HL-60/S4 treated with retinoic acid at 250 ng/mL for 4 days and 3 days (cell line): ENCODE measurements at regions not wholly inside any gene's neighbourhood (a gene's known extent, or its start where the extent isn't known, plus 50 kb on each side); places are given as distances from the start of the nearest gene placed in this dataset.
"Not testable (repeated sequence)": the region's sequence is repeated elsewhere in the genome, so short reads cannot be mapped to it uniquely, and the experiment has no call there.

ENCODE experiments used
- in situ Hi-C: fragments of 300-500 bp; cut with MboI; formaldehyde crosslinking; loops from 2 replicates; pipeline ENCODE4 v1.7.0; 2022; ENCODE audit warnings: low sequenced_read_pairs

DNA sequence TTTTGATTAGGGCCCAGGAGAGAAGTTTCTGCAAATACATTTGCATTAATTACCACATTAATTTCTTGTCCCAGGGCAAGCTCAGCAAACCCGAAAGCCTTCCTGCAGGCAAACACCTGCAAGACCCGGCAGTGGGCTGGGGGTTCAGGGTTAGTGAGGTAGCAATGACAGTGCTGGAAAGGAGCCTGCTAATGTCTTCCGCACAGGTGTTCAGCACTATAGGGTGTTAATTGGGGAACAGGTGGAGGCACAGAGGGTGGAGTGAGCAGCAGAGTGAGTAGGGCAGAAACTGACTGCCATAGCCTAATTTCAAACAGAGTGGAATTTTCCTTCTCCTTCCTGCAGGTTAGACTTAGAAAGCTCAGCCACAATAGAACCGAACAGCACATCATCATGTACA, 50.9 kb upstream of the UBASH3B start:
- in situ Hi-C loops, result no loop called here

DNA sequence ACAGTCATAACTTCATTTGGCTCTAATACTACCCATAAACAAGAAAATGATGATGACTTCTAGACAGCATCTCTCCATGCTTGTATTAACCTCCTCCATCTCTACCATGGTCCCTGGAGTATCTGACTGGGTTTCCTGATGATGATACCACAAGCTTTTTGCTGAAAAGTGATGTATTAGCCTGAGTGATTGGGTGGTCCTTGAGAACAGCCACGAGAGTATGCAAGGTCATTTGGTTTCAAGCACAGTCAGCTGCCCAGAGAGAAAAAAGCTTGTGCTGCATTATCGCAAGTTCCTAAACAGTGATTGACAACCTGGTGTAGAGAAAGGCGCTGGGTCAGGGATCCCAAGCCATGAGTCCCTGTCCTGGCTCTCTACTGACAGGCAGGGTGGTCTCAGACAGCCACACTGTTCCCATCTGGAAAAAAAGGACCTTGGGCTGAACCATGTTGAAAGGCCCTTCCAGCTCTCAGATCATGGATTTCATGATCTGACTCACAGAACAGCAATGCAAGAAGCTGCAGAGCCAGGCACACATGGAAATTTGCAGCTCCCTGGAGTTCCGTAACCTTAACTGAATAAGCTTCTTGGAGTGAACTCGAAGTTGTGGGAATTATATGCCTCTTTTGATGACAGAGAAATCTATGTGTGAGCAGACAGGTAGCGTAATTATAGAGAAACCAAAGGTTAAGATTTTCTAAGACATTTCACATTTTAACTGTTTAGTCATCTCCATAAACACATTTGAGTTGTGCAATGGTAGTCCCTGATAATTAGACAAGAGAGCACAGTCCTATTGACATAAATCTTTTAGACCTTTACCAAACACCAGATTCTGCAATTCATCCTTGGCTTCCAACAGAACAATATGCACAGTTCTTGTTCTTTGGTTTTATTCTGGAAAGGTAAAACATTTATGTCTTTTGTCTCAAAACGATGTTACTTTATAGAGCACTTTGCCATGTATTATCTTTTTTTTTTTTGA, 54.1 kb upstream of the UBASH3B start:
- in situ Hi-C loops, result no loop called here

GRCh38 chr11:122600290-122600689, 55.2 kb upstream of the UBASH3B start:
- in situ Hi-C loops, result no loop called here

DNA sequence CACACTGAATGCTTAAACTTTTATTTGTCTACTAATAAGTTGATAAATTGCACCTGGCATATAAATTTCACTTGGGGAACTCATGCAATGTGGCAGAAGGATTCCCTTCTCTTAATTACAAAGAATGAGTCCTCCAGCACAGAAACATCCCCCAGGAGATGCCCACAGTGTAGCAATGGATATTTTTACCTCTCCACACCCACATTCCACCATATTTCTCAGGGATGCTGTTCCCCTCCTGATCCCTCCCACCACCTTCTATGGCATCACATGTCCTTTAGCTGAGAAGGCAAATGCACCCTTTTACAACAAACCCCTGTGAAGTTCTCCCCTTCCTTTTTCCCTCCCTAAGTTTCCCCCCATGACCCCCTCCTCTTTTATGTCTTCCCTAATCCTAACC, 56.1 kb upstream of the UBASH3B start:
- in situ Hi-C loops, result no loop called here

DNA sequence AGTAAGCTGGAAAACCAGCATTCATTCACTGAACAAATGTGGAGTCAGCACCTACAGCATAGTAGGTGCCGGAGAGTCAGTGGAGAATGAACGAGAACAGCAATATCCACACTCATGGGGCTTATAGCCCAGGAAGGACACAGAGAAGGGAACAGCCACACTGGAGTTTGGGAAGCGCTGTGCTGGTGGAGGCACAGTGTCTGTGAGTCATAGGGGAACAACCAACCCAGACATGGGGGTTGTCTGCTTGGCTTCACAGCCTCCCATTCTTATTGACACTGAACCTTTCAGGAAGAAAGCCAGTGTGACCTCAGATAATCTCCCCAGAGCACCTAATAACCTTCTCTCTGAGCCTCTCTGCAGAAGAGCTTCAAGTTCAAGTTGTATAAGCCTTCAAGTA, 56.6 kb upstream of the UBASH3B start:
- in situ Hi-C loops, result no loop called here

DNA sequence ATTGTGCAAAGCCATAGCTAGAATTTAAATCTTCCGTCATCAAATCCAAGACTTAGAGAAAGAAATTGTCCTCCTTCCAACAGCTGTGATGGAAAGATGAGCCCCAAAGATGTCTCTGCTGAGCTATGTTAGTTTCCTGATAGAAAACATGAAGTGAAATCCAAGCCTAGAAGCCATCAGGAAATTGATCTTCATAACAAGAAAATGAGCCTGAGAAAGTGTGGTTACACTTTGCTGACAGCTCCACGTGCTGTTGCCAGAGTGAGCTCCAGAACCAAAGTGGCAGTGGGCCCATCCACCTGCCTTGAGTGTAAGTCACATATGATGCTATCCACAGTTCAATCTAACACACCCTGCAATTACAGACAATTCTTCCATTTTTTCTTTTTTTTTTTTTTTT, 58.0 kb upstream of the UBASH3B start:
- in situ Hi-C loops, result no loop called here

- in situ Hi-C loops, result no loop called here
Measured at GRCh38 chr11:122594986-122595645, 60.4 kb upstream of the UBASH3B start.

DNA sequence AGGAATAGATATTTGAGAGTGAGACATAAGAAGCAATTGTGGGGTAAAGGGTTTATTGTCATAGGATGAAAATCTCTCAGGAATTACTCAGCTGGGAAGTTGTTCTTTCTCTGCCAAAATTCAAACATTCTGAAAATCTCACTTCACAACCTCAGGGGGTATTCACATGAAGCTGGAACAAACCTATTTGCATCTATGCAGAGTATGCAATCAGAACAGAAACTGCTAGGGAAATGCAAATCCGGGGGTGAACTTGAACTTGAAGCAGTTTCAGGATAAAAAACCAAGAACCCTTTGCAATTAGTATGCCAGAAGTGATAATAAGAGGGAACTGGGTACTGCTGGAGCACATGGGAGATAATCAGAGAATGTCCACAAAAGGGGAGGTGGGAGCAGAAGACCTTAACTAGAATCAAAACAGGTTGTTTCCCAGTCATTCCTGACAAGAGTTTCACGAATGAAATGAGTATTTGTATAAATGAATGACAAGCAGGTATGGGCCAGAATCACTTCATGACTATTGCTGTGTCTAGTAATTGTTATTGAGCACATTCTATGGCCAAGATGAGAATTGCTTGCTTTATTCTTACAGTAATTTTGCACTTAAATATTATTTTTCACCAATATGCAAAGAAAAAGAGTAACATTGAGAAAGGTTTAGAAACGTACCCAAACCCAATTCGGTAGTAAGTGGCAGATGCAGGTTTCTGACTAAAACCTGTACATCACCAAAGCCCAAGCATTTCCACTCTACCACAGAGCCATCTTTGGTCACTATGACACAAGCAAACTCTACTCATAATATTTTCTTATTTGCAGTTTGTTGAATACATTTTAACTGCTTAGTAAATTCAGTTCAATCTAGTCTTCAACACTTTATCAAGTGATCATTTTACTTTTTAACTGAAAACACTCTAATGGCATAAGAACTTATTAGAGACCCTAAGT, 61.8 kb upstream of the UBASH3B start:
- in situ Hi-C loops, result no loop called here

DNA sequence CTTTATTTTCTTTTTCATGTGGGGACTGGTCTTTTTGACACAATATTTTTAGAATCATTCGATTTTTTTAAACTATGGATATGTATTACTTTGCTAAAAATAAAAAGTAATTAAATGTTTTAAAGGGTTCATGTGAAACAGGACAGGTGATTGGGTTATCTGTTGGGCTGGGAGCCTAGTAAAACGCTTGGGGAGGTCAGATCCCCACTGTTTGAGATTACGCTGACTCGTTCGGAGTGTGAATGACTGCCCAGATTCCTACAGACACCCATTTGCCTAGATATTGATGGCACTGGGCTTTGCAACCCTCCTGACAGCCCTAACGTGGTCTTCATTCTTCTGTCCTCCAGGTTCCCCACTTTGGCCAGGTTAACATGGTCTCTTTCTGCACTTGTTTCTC, 62.9 kb upstream of the UBASH3B start:
- in situ Hi-C loops, result no loop called here

- in situ Hi-C loops, result no loop called here
Measured at GRCh38 chr11:122584670-122585069, 70.9 kb upstream of the UBASH3B start.

DNA sequence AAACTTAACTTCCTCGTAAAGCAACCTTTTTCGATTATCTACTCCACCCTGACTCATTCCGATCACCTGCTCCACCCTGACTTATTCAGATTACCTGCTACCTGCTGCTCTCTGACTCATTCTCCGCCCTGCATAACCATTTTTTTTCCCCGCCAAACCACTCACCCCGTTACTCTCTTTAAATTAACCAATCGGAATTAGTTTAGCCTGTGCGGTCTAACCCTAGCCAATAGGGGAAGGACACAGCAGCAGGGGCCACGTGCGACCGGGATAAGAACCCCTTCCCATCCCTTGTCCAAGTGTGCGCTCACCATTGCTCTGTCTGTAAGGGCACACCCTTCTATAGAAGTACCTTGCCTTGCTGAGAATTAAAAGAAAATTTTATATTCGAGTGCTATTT, 75.5 kb upstream of the UBASH3B start:
- in situ Hi-C loops, result not testable (repeated sequence)

- in situ Hi-C loops, result no loop called here
Measured at GRCh38 chr11:122578171-122578825, 77.2 kb upstream of the UBASH3B start.

DNA sequence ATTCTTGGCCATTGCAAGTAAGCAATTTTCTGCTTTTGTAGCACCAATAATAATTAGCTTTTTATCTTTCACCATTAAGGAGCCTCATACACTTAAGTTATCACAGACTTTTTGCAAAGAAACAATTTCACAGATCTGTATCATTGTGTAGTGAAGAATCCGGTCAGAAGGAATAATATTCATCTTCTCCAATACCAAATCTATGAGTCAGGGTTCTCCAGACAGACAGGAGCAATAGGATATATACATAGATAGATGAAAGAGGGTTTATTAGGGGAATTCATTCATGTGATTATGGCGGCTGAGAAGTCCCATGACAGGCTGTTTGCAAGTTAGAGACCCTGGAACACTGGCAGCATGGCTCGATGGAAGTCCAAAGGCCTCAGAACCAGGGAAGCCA, 82.9 kb upstream of the UBASH3B start:
- in situ Hi-C loops, result no loop called here

DNA sequence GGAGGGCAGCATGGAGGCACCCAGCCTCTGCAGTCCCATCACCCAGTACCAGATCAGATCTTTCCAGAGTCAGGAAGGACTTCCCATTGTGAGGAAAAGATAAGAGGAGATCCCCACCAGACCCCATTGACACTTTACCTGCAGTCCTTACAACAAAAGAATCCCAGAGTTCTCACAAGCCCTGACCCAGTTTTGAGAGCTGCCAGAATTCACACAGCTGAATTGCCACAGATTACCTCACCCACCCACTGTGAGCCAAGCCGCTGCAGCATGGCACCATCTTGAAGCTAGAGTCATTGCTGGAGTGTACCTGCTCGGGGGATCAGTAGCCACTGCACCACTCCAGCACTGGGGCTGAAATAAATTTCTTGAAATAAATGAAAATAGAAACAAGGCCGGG, 91.8 kb upstream of the UBASH3B start:
- in situ Hi-C loops, result no loop called here

DNA sequence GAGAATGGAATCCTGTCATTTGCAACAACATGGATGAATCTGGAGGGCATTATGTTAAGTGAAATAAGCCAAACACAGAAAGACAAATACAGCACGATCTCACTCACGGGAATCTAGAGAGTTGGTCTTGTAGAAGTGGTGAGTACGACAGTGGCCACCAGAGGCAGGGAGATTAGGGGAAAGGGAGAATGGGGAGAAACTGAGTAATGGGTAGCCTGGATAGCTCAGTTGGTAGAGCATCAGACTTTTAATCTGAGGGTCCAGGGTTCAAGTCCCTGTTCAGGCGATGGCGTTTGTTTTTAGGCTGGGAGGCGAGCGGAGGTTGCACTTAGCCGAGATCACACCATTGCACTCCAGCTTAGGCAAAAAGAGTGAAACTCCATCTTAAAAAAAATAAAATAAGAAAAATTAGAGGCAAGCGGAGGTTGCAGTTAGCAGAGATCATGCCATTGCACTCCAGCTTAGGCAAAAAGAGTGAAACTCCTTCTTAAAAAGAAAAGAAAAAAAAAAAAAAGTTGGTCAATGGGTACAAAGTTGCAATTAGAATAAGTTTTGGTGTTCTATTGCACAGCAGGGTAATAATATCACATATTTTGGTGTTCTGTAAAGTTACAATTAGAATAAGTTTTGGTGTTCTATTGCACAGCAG, 95.7 kb upstream of the UBASH3B start:
- in situ Hi-C loops, result no loop called here

DNA sequence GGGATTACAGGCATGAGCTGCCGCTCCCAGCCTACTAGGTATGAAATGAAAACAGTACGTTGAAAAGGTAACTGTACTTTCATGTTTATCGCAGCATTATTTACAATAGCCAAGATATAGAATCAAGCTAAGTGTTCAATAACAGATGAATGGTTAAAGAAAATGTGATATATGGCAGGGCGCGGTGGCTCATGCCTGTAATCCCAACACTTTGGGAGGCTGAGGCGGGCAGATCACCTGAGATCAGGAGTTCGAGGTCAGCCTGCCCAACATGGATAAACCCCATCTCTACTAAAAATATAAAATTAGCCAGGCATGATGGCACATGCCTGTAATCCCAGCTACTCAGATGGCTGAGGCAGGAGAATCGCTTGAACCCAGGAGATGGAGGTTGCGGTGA, 96.3 kb upstream of the UBASH3B start:
- in situ Hi-C loops, result not testable (repeated sequence)

- in situ Hi-C loops, result not testable (repeated sequence)
Measured at GRCh38 chr11:122557163-122557562, 98.4 kb upstream of the UBASH3B start.

GRCh38 chr11:122556605-122557004, 98.9 kb upstream of the UBASH3B start:
- in situ Hi-C loops, result no loop called here

DNA sequence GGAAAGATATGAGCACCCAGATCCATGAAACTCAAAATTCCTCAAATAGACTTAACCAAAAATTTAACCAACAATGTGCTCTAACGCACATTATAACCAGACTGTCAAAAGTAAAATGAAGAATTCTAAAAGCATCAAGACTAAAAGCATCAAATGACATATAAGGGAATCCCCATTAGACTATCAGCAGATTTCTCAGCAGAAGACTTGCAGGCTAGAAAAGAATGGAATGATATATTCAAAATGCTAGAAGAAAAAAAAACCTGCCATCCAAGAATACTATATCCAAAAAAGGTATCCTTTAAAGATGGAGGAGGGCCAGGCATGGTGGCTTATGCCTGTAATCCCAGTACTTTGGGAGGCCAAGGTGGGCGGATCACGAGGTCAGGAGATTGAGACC, 117.5 kb upstream of the UBASH3B start:
- in situ Hi-C loops, result no loop called here

DNA sequence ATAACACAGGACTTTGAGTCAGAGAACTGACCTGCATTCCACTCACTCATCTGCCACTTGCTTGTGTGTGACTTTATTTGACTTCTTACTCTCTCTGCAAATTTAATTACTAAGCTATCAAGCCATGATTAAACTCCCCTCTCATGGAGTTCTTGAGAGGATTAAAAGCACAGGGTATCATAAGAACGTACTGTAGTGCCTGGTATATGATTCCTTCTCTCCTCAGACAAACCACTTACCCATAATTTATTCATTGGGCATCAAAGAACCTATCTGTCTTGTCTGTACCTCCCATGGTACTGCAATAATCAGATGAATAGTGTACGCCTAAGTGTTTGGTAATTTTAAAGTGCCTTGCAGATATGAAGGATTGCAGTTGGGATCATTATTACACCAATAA, 130.6 kb upstream of the UBASH3B start:
- in situ Hi-C loops, result no loop called here
